SK-N-SH (cell line): ENCODE measurements at regions not wholly inside any gene's neighbourhood (a gene's known extent, or its start where the extent isn't known, plus 50 kb on each side); places are given as distances from the start of the nearest gene placed in this dataset.
A peak's percentile ranks its signal among the peaks of the same experiment; 100 is the strongest.

Experiments
- CTCF ChIA-PET: fragments of 300-600, 350-600 bp; formaldehyde crosslinking; extraction: SDS; loops from one replicate; lab custom pipeline; 2021; lab: Yijun Ruan, JAX
- POLR2A ChIA-PET: fragments of 350-600 bp; sonication (Branson Sonifier 250); formaldehyde crosslinking; extraction: SDS; loops from one replicate; lab custom pipeline; 2020; ENCODE audit warnings: antibody characterized with exemption, inconsistent platforms; lab: Yijun Ruan, JAX
- DNase-seq: peaks from one replicate; pipeline ENCODE4 v3.0.0; 2012
- H2AFZ ChIP-seq: fragments of 200-600 bp; sonication (generic); 2 replicates; pipeline ENCODE4 v1.8.1; 2016; ENCODE audit warnings: antibody characterized with exemption, mild to moderate bottlenecking, low read depth
- H3F3A ChIP-seq: fragments of 200-600 bp; sonication (generic); replicated peaks from 2 replicates; pipeline ENCODE3; 2016; ENCODE audit warnings: antibody characterized with exemption, mild to moderate bottlenecking; ENCODE audit not compliant: insufficient read depth
- H3K27ac ChIP-seq, 2 experiments: fragments of 200-500 bp in 1 of 2; fragments of 200-600 bp in 1 of 2; sonication (Bioruptor generic) in 1 of 2; sonication (generic), shearing (Covaris generic) in 1 of 2; 2 replicates each; pipeline versions ENCODE4 v1.5.1 to v1.6.1; 2014 to 2016; ENCODE audit warnings: low read depth in 2 of 2, inconsistent platforms in 1 of 2, low read length in 1 of 2, mild to moderate bottlenecking in 1 of 2, mixed read lengths in 1 of 2
- H3K27me3 ChIP-seq: fragments of 200-600 bp; sonication (generic), shearing (Covaris generic); 2 replicates; pipeline ENCODE4 v1.6.1; 2016; ENCODE audit warnings: mixed run types; ENCODE audit not compliant: insufficient read depth
- H3K36me3 ChIP-seq, 2 experiments: fragments of 200-500 bp in 1 of 2; fragments of 200-600 bp in 1 of 2; sonication (Bioruptor generic) in 1 of 2; sonication (generic) in 1 of 2; replicated peaks in 1 of 2; 2 replicates each; pipeline versions ENCODE3 to v1.5.1; 2014 to 2016; ENCODE audit warnings: low read length in 1 of 2, mild to moderate bottlenecking in 1 of 2; ENCODE audit not compliant: insufficient read depth in 2 of 2, control insufficient read depth in 1 of 2
- H3K4me1 ChIP-seq, 2 experiments: fragments of 200-500 bp in 1 of 2; fragments of 200-600 bp in 1 of 2; sonication (Bioruptor generic) in 1 of 2; sonication (generic), shearing (Covaris generic) in 1 of 2; 2 replicates each; pipeline versions ENCODE4 v1.5.1 to v1.6.1; 2014 to 2016; ENCODE audit warnings: low read depth in 1 of 2, low read length in 1 of 2, mixed run types in 1 of 2; ENCODE audit not compliant: insufficient read depth in 2 of 2, control insufficient read depth in 1 of 2
- H3K4me2 ChIP-seq: fragments of 200-600 bp; sonication (generic), shearing (Covaris generic); 2 replicates; pipeline ENCODE4 v1.6.1; 2017; ENCODE audit warnings: mixed run types
- H3K4me3 ChIP-seq, 2 experiments: fragments of 200-500 bp in 1 of 2; fragments of 200-600 bp in 1 of 2; sonication (Bioruptor generic) in 1 of 2; sonication (generic), shearing (Covaris generic) in 1 of 2; 2 replicates each; pipeline versions ENCODE4 v1.5.1 to v1.8.1; 2014 to 2016; ENCODE audit warnings: low read depth in 2 of 2, inconsistent platforms in 1 of 2, low read length in 1 of 2, mild to moderate bottlenecking in 1 of 2, mixed read lengths in 1 of 2, moderate library complexity in 1 of 2
- H3K79me2 ChIP-seq: fragments of 200-600 bp; sonication (generic); 2 replicates; pipeline ENCODE4 v1.8.1; 2017; ENCODE audit warnings: mild to moderate bottlenecking; ENCODE audit not compliant: insufficient read depth
- H3K9ac ChIP-seq: fragments of 200-600 bp; sonication (generic); 2 replicates; pipeline ENCODE4 v1.6.1; 2017; ENCODE audit warnings: mixed run types
- H3K9me2 ChIP-seq: fragments of 200-600 bp; sonication (generic); 2 replicates; pipeline ENCODE4 v1.6.1; 2017; ENCODE audit warnings: mixed run types
- H3K9me3 ChIP-seq: fragments of 200-600 bp; sonication (generic); 2 replicates; pipeline ENCODE4 v1.6.1; 2017; ENCODE audit warnings: mixed run types, mild to moderate bottlenecking, moderate library complexity
- H4K20me1 ChIP-seq: fragments of 200-600 bp; sonication (generic); 2 replicates; pipeline ENCODE4 v1.6.1; 2017; ENCODE audit warnings: mild to moderate bottlenecking, mixed run types; ENCODE audit not compliant: insufficient read depth
- EP300 ChIP-seq, 2 experiments: IDR thresholded peaks; 2 replicates each; pipeline versions ENCODE4 v1.4.0 to v1.6.1; 2012; ENCODE audit warnings: borderline replicate concordance in 1 of 2, low read depth in 1 of 2, low read length in 1 of 2
- EZH2phosphoT487 ChIP-seq: fragments of 200-600 bp; sonication (generic); IDR thresholded peaks from 2 replicates; pipeline ENCODE4 v1.6.1; 2017; ENCODE audit warnings: low read depth, mixed run types, mild to moderate bottlenecking, antibody characterized with exemption, moderate library complexity, borderline replicate concordance
- FOSL2 ChIP-seq: IDR thresholded peaks from 2 replicates; pipeline ENCODE4 v1.4.0; 2012; ENCODE audit warnings: low read depth, mild to moderate bottlenecking, moderate library complexity, borderline replicate concordance
- GABPA ChIP-seq: IDR thresholded peaks from 2 replicates; pipeline ENCODE4 v1.4.0; 2012; ENCODE audit warnings: low read depth, mild to moderate bottlenecking
- IRF3 ChIP-seq: fragments of 150-350 bp; IDR thresholded peaks from 2 replicates; pipeline ENCODE4 v1.6.1; 2016; ENCODE audit warnings: mild to moderate bottlenecking, low read depth, low read length
- NFIC ChIP-seq: IDR thresholded peaks from 2 replicates; pipeline ENCODE4 v1.4.0; 2012; ENCODE audit warnings: borderline replicate concordance
- PBX3 ChIP-seq: IDR thresholded peaks from 2 replicates; pipeline ENCODE4; 2012
- RCOR1 ChIP-seq: fragments of 150-350 bp; IDR thresholded peaks from 2 replicates; pipeline ENCODE4 v1.6.1; 2017; ENCODE audit warnings: antibody characterized with exemption, low read length
- RFX5 ChIP-seq: IDR thresholded peaks from 2 replicates; pipeline ENCODE4 v1.6.1; 2012; ENCODE audit warnings: mild to moderate bottlenecking, improper control_type of control experiment, low read length
- SMC3 ChIP-seq: IDR thresholded peaks from 2 replicates; pipeline ENCODE4 v1.6.1; 2012; ENCODE audit warnings: low read depth, low read length, improper control_type of control experiment
- TEAD4 ChIP-seq: IDR thresholded peaks from 2 replicates; pipeline ENCODE4 v1.4.0; 2012; ENCODE audit warnings: mild to moderate bottlenecking, borderline replicate concordance; ENCODE audit not compliant: insufficient read depth
- USF1 ChIP-seq: IDR thresholded peaks from 2 replicates; pipeline ENCODE4 v1.4.0; 2012; ENCODE audit warnings: low read depth, borderline replicate concordance
- YY1 ChIP-seq: IDR thresholded peaks from 2 replicates; pipeline ENCODE4 v1.4.0; 2012; ENCODE audit warnings: low read depth, mild to moderate bottlenecking
- WGBS: methylation state at CpG from one replicate; pipeline ENCODE4 v1.1.6; 2017; ENCODE audit warnings: low lambda C conversion rate; 5-methylcytosine and 5-hydroxymethylcytosine counted together
- TF ChIP-seq, protein P1 (sequence below): IDR thresholded peaks from 2 replicates; pipeline ENCODE4 v1.6.1; 2012; ENCODE audit warnings: mild to moderate bottlenecking, low read depth, low read length, moderate library complexity

DNA sequence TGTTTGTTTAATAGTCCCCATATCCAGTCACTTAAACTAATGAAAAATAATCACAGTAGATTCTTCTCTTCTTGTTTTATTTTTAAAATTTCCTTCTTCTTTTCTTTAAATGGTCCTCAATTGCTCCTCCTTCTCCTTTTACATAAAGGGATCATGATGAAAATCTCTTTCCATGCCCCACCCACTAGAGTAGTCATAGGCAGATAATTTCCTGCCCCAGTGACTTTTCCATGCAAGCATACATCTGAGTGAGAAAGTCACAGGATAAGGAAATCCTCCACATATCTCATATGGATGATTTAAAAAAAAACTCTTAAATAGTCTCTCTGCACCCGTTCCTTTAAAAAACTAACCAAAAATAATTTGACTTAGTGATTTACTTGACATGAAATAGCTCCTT lies 552.3 kb upstream of the SETBP1 start:
- Histone ChIP-seq H3K27me3 (no peaks in the 10 kb centered on the region), H3F3A (peaks cover under 1% of the 10 kb centered on the region), H3K9me2 (no peaks in the 10 kb centered on the region), H3K9me3 (no peaks in the 10 kb centered on the region), H4K20me1 (no peaks in the 10 kb centered on the region), H3K79me2 (no peaks in the 10 kb centered on the region), H3K4me2 (no peak overlapping the region), H3K9ac (no peak overlapping the region), H3K4me3 (no peak overlapping the region), H3K36me3 (no peaks in the 10 kb centered on the region), H3K27ac (no peak overlapping the region), H2AFZ (peak overlapping the region; percentile 44; the same call in 1 of the 2 replicates), H3K4me1 (no peaks in the 10 kb centered on the region; a peak in 1 of 4 replicates)
- DNase-seq: no peak
- ChIA-PET CTCF (interaction anchor here (0.7 kb wide), 2 partner anchors 14 to 17 kb away, joined by 3 read pairs; no protein-coding TSS in a partner anchor), POLR2A (no interaction called here)
- no peak for TF ChIP-seq RCOR1
- no peak for TF ChIP-seq FOSL2
- TF ChIP-seq TEAD4: no peak
- no peak for TF ChIP-seq EZH2phosphoT487
- TF ChIP-seq IRF3: no peak
- no peak for TF ChIP-seq EP300 (IDR thresholded peaks at IDR 0.05; ENCODE audit: borderline replicate concordance in 1 of 2, low read depth in 1 of 2, low read length in 1 of 2)
- TF ChIP-seq SMC3: no peak
- TF ChIP-seq, protein P1, sequence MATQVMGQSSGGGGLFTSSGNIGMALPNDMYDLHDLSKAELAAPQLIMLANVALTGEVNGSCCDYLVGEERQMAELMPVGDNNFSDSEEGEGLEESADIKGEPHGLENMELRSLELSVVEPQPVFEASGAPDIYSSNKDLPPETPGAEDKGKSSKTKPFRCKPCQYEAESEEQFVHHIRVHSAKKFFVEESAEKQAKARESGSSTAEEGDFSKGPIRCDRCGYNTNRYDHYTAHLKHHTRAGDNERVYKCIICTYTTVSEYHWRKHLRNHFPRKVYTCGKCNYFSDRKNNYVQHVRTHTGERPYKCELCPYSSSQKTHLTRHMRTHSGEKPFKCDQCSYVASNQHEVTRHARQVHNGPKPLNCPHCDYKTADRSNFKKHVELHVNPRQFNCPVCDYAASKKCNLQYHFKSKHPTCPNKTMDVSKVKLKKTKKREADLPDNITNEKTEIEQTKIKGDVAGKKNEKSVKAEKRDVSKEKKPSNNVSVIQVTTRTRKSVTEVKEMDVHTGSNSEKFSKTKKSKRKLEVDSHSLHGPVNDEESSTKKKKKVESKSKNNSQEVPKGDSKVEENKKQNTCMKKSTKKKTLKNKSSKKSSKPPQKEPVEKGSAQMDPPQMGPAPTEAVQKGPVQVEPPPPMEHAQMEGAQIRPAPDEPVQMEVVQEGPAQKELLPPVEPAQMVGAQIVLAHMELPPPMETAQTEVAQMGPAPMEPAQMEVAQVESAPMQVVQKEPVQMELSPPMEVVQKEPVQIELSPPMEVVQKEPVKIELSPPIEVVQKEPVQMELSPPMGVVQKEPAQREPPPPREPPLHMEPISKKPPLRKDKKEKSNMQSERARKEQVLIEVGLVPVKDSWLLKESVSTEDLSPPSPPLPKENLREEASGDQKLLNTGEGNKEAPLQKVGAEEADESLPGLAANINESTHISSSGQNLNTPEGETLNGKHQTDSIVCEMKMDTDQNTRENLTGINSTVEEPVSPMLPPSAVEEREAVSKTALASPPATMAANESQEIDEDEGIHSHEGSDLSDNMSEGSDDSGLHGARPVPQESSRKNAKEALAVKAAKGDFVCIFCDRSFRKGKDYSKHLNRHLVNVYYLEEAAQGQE: no peak
- no peak for TF ChIP-seq PBX3
- no peak for TF ChIP-seq GABPA
- TF ChIP-seq RFX5: no peak
- TF ChIP-seq NFIC: no peak
- TF ChIP-seq USF1: no peak
- no peak for TF ChIP-seq YY1
- WGBS: 29% methylated on average over 1 of the region's 1 CpG
